MM.1S (cell line): ENCODE measurements at regions not wholly inside any gene's neighbourhood (a gene's known extent, or its start where the extent isn't known, plus 50 kb on each side); places are given as distances from the start of the nearest gene placed in this dataset.

Source experiments
- CTCF ChIP-seq: fragments of 300-600 bp; sonication (generic); IDR thresholded peaks from 2 replicates; pipeline ENCODE4 v1.5.1; 2016; ENCODE audit warnings: antibody characterized with exemption, low read length, mixed read lengths
- EZH2 ChIP-seq: fragments of 300-600 bp; sonication (generic); optimal IDR thresholded peaks from 2 replicates; pipeline ENCODE3; 2017; ENCODE audit warnings: low read depth, mild to moderate bottlenecking, antibody characterized with exemption, low read length, mixed read lengths
- EZH2phosphoT487 ChIP-seq: fragments of 300-600 bp; sonication (generic); IDR thresholded peaks from 2 replicates; pipeline ENCODE4 v1.6.1; 2018; ENCODE audit warnings: antibody characterized with exemption, low read length

DNA sequence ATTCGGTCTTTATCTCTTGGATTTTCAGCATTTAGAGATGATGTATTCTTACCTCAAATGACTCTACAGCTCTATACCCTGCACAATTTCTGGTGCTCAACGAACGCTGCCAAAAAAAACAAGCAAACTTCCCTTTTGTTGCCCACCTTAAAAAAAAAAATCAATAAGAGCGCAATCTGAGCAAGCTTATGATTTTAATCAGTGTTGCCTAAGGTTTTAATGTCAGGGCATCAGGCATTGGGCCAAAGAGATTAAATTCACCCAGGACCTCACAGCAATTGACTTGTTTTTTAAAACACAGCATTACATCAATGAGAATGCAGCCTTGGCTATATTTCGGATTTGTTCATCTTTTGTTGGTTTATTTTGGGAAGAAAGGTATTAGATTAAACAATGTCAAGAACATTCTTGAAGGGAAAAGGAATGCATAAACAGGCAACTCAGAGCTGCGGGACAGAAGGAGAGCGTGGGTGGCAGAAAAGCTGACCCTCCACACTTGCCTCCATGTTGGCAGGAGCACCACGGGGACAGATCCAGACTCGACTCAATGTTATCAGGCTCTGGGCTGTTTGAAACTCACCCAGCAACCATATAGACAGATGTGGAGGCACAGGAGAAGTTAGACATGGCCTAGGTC, 127.5 kb upstream of the DAPK1 start:
- no peak for TF ChIP-seq CTCF
- TF ChIP-seq EZH2 = no peak
- no peak for TF ChIP-seq EZH2phosphoT487
